Cardiac fibroblast (primary cell): ENCODE measurements at regions not wholly inside any gene's neighbourhood (a gene's known extent, or its start where the extent isn't known, plus 50 kb on each side); places are given as distances from the start of the nearest gene placed in this dataset.

Experiments used
- DNase-seq, 2 donors: peaks; one replicate each; pipeline versions ENCODE4 v3.0.0 to v3.0.0-alpha.2; 2010; ENCODE audit warnings: low read depth in 2 of 2
- H3K4me3 ChIP-seq, 2 donors: replicated peaks in 1 of 2; 1 replicate in 1 of 2; 2 replicates in 1 of 2; pipeline ENCODE4 v1.5.1; 2011; ENCODE audit warnings: low read depth in 2 of 2, low read length in 2 of 2, mild to moderate bottlenecking in 2 of 2, moderate library complexity in 1 of 2
- TF ChIP-seq, protein P1 (sequence below): IDR thresholded peaks from one replicate; pipeline ENCODE4 v1.5.1; 2011; ENCODE audit warnings: low read depth, mild to moderate bottlenecking, low read length, inconsistent platforms

DNA sequence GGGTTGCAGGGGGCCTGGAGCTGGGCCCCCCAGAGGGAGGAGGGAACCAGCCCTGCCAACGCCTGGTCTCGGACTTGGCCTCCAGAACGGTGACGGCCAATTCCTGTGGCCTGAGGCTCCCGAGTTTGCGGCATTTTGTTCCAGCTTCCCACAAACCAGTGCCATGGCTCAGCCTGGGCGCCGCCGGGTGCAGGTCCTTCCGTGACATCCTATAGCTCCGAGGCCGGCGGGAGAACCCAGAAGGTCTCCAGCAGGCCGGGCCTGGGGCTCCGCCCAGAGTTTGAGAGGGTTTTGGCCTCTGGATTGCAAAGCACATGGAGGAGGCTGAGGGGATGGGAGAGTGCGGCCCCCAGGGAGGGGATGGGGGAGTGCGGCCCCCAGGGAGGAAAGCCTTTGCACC lies 92.6 kb downstream of the UNCX start:
- DNase-seq = no peak
- H3K4me3 ChIP-seq = no peak overlapping the region
- TF ChIP-seq, protein P1, sequence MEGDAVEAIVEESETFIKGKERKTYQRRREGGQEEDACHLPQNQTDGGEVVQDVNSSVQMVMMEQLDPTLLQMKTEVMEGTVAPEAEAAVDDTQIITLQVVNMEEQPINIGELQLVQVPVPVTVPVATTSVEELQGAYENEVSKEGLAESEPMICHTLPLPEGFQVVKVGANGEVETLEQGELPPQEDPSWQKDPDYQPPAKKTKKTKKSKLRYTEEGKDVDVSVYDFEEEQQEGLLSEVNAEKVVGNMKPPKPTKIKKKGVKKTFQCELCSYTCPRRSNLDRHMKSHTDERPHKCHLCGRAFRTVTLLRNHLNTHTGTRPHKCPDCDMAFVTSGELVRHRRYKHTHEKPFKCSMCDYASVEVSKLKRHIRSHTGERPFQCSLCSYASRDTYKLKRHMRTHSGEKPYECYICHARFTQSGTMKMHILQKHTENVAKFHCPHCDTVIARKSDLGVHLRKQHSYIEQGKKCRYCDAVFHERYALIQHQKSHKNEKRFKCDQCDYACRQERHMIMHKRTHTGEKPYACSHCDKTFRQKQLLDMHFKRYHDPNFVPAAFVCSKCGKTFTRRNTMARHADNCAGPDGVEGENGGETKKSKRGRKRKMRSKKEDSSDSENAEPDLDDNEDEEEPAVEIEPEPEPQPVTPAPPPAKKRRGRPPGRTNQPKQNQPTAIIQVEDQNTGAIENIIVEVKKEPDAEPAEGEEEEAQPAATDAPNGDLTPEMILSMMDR = no peak

DNA sequence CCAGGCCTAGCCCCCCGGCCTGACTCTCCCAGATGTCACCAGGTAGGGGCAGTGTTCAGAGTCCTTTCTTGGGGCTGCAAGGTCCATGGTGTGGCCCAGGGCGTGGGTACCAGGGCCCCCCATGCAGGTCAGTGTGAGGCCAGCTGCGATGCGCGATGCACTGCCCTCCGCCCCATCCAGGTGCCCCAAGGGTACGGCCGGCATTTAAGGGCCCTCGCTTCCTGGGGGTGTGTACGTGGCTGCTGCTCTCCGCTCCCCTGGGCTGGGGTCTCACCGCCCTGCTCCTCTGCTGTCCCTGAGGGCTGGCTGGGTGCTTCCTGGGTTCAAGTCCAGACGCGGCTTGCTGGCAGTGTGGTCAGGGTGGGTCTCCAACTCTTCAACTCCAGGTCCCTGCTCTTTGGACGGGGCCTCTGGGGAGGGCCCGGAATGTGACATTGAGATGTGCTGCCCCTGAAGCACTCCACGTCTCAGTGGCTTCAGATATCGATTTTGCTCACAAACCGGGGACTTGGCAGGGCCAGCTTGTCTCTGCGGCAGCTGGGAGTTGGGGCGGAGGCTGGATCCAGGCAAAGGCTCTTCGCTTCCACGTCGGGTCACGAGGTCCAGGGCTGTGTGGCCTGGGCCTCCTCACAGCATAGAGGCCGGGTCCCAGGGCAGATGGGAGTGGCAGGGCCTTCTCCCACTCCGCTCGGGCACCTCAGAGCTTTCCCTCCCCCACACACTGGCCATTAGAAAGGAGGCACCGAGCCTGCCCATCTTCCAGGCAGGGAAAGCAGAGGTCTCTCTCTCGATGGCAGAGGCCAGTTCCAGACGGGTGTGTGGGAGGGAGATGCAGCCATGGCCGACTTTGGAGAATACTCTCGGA lies 93.2 kb downstream of the UNCX start:
- TF ChIP-seq, protein P1 = no peak
- DNase-seq = no peak
- no peak overlapping the region for H3K4me3 ChIP-seq

- H3K4me3 ChIP-seq = no peak overlapping the region
- no peak for DNase-seq
These were observed 93.8 kb downstream of the UNCX start for GRCh38 chr7:1326511-1326785.

DNA sequence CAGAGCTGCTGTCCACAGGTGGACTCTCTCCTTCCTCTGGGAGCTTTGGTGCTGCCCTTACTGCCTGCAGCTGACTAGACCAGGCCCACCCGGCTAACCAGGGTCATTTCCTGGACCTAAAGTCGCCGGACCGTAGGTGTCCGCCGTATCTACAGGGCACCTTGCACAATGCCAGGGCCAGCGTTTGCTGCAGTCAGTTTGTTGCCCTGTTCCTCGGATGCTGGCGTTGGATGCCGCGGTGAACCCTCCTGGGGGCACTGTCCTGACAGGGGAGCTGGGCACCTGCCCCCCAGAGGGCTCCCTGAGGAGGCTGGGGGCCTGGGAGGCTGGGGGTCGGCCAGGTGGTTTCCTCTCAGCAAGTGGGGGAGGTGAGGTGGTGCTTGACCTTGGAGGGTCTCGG lies 96.6 kb downstream of the UNCX start:
- DNase-seq = no peak
- H3K4me3 ChIP-seq = no peak overlapping the region
- TF ChIP-seq, protein P1 = no peak

More at GRCh38 chr7:1326511-1326785, 93.8 kb downstream of the UNCX start:
- TF ChIP-seq, protein P1 = no peak

GRCh38 chr7:1329966-1330800 lies 97.5 kb downstream of the UNCX start:
- TF ChIP-seq, protein P1 = no peak
- H3K4me3 ChIP-seq = no peak overlapping the region
- no peak for DNase-seq

DNA sequence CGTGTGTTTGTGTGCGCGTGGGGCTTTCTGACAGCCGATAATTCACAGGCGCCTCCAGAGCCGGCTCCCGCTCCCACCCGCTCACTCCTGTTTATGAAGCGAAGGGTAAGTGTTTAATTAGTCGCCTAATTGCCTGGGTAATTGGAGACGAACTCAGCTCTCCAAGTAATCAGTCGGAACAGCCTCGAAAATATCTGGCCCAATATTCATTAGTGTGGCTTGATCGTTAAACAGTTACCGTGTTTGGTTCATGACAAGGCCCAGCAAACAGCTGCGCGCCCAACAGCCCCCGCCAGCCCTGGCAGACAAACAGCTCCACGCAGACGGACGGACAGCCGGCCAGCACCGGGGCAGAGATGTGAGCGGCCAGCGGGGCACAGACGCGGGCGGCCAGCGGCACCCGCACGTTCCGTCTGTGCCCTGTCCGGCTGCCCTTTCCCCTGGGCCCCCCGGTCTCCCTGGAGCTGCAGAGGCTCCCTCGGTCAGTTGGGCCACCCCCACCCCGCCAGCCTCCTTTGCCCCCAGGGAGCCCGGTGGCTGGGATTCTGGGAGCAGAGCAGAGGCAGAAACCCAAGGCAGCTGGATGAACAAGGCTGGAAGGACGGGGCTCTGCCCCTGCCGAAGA lies 98.2 kb downstream of the UNCX start:
- no peak overlapping the region for H3K4me3 ChIP-seq
- no peak for DNase-seq
- TF ChIP-seq, protein P1 = no peak
